ENCODE measurements at regions not wholly inside any gene's neighbourhood (a gene's known extent, or its start where the extent isn't known, plus 50 kb on each side); places are given as distances from the start of the nearest gene placed in this dataset.

DNA sequence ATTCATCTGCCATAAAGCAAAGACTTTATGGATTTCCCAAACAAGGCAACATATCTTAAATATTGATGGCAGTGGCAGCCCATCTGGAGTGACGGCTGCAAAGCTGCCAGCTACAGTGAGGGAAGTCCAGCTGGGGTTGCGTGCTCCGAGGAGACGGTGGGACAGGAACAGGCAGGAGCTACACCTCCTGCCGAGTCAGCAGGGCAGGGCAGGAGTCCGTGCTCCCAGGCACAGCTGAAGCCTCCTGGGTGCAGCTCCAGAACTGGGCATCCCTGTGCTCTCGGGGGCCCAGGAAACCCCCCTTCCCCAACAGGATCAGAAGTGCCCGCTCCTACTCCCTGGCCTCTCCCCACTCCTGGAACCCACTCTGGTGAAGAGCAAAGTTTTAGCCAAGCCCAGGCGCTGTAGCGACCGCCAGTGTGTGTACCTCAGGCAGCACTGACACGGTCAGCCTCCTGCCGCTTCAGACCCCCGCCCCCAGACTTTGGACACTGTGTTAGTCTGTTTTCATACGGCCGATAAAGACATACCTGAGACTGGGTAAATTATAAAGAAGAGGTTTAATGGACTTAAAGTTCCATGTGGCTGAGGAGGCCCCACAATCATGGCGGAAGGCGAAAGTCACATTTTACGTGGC lies 556.4 kb upstream of the CCDC54 start:
- Mint-ChIP-seq H3K36me3 (no peaks in the 10 kb centered on the region), H3K9me3 (no peaks in the 10 kb centered on the region), H3K4me3 (no peak overlapping the region), H3K27ac (no peak overlapping the region), H3K4me1 (no peaks in the 10 kb centered on the region)
- ATAC-seq, result no peak
- DNase-seq (ENCODE audit: low spot score in 2 of 2), result no peak

DNA sequence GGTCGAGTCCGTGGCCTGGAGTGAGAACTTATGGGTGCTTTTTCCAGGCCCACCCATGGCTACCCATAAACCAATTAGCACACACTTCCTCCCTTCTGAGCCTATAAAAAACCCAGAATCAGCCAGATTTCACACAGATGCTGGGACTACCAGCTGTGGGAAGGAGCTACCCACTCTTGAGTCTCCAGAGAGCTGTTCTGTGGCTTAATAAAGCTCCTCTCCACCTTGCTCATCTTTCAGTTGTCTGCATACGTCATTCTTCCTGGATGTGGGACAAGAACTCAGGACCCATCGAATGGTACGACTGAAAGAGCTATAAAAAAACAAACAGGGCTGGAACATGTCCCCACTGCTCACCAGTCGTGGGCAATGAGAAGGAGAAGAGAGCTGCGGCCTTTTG lies 555.4 kb upstream of the CCDC54 start:
- Mint-ChIP-seq H3K4me3 (no peak overlapping the region), H3K27ac (no peak overlapping the region), H3K36me3 (no peaks in the 10 kb centered on the region), H3K4me1 (no peaks in the 10 kb centered on the region), H3K9me3 (no peaks in the 10 kb centered on the region)
- ATAC-seq, result no peak
- DNase-seq (ENCODE audit: low spot score in 2 of 2), result no peak

DNA sequence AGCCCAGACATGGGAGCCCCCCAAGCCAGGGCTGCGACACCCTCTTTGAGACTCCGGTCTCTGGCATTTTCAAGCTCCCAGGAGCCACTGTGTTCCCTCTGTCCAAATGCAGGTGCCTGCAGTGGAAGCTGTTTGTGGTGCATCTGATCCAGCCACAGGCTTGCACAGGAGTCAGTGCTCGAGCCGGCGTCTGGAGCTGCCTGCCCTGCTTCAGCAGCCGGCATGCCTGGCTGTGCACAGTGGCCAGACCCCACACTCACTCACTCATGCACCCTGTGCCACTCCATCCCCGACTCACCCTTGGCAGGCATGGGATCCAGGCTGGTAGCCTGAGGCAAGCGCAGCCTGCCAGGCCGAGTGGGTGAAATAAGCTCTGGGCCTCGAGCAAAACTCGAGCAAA lies 555.0 kb upstream of the CCDC54 start:
- H3K27ac Mint-ChIP-seq, result no peak overlapping the region
- DNase-seq (ENCODE audit: low spot score in 2 of 2) (no peak), ATAC-seq (no peak)
- H3K36me3 Mint-ChIP-seq, result no peaks in the 10 kb centered on the region
- no peaks in the 10 kb centered on the region for H3K9me3 Mint-ChIP-seq
- no peak overlapping the region for H3K4me3 Mint-ChIP-seq
- no peaks in the 10 kb centered on the region for H3K4me1 Mint-ChIP-seq

DNA sequence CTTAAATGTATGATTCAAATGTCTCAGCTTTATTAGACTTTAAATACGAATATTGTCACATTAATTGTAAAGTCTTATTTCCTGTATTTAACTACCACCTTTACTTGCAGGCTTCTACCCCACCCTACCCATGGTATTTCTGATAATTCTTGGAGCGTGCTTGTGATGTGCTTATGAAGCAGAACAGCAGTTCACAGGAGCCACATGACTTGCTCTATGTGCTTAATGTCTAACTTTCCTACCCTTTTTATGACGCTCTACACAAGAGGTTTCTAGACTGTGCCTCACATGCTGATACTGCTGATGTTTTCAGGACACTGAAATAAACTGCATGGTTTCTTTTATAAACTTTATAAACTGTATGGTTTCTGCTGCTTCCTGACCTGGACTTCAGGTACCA lies 553.5 kb upstream of the CCDC54 start:
- no peak overlapping the region for H3K4me3 Mint-ChIP-seq
- no peak overlapping the region for H3K27ac Mint-ChIP-seq
- no peak for ATAC-seq

DNA sequence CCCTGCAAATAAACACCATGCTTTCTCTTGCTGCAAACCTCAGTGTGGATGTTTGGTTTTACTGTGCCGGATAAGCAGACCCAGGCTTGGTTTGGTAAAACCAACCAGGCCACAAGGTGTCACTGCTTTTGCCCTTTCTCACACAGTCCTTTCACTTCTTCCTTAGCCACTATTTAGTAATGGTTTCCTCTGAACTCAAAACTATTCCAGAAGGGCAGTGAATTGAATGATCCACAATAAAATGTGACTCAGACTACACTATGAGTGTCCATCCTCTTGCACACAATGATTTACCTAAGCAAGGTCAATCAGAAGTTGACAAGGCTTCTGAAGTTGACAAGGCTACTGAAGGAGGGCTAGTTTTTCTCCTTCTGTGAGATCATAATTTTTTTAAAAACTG lies 552.4 kb upstream of the CCDC54 start:
- no peaks in the 10 kb centered on the region for H3K36me3 Mint-ChIP-seq
- no peak for DNase-seq (ENCODE audit: low spot score in 2 of 2)
- H3K27ac Mint-ChIP-seq, result no peak overlapping the region
- H3K9me3 Mint-ChIP-seq, result no peaks in the 10 kb centered on the region
- H3K4me3 Mint-ChIP-seq, result no peak overlapping the region
- peak; percentile 47 for ATAC-seq
- H3K4me1 Mint-ChIP-seq, result no peaks in the 10 kb centered on the region

More for the DNA sequence above, 553.5 kb upstream of the CCDC54 start:
- Mint-ChIP-seq H3K4me1 (no peaks in the 10 kb centered on the region), H3K36me3 (no peaks in the 10 kb centered on the region), H3K9me3 (no peaks in the 10 kb centered on the region)
- DNase-seq (ENCODE audit: low spot score in 2 of 2), result no peak

DNA sequence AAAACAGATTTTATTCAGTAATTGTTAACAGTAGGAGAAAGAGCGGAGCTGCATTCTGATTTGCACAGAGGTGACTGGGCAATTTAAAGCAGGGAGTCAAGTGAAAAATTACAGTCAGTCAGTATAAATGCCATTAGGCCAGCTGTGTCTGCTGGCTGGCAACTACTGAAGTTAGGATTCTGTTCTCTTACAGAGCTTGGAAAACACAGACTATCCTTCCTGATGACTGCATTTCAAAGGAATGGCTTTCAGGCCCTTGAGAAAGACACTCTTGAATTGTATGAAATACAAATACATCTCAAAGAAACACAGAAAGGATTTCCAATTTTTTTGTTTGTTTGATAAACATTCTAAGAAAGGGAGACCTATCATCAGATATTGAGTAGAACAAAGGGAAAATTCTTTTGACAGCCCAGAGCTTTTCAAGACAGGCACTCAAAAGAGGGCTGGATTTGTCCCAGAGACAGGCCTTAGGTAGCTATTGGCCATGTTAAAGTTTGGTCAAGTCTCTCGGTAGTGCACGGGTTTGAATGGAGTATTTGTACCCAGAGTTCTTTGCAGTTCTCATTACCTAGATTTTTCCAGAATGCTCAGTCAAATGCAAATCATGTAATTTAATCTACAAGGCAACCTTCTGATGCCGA lies 551.2 kb upstream of the CCDC54 start:
- H3K4me3 Mint-ChIP-seq, result no peak overlapping the region
- H3K9me3 Mint-ChIP-seq, result peaks cover 2% of the 10 kb centered on the region
- H3K36me3 Mint-ChIP-seq, result no peaks in the 10 kb centered on the region
- no peak overlapping the region for H3K27ac Mint-ChIP-seq
- ATAC-seq, result no peak
- DNase-seq (ENCODE audit: low spot score in 2 of 2), result no peak
- no peaks in the 10 kb centered on the region for H3K4me1 Mint-ChIP-seq

DNA sequence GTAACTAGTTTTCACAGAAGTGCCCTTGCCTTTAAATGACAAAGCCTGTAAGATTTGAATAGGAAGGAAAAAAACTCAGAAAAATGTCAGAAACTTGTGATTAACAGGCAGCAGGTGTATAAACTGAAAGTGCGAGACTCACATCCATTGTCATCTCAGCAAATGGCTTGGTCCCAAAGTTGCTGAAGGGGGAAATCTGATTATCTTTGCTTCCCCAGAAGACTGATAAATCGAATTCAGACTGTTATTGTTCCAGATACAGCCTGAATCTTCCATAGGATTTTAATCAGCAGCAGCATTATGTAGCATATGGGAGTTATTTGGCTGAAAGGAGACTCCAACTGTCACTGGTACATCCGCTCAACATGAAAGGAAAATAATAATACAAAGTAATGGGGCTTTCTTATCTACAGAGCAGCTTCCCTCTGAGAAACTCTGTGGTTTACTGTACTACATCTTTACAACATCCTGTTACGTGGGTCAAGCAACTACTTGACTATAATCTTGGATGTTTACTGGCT lies 550.4 kb upstream of the CCDC54 start:
- Mint-ChIP-seq H3K9me3 (peaks cover 5% of the 10 kb centered on the region), H3K27ac (no peak overlapping the region), H3K36me3 (no peaks in the 10 kb centered on the region), H3K4me3 (no peak overlapping the region), H3K4me1 (no peaks in the 10 kb centered on the region)
- no peak for ATAC-seq
- no peak for DNase-seq (ENCODE audit: low spot score in 2 of 2)

DNA sequence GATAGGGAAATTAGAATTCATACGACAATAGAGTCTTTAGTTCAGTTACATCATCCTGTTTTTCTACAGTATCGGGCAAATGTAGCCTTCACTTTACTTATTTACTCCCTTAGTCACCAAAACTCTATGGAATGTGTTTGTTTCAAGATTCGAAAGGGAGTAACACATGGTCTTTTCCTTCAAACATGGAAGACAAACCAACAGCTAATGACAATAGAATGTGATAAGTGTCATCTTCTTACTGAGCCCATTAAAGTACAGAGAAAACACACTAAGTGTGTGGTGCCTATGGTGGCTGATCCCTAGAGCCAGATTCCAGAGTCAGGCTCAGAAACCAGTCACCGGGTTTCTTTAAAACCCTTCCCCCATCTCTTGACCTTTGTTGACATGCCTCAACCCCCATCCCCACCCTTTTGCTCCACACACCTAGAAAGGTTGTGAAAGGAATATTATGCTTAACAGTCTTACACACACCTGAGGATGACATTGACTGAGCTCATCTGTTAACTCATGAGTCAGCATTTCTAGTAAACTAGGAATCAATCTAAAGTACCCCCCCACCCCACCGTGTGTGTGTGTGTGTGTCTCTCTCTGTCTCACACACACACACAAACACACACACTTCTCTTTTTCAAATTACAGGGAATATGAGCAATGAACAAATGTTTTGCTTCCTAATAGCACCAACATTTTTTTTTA lies 549.6 kb upstream of the CCDC54 start:
- no peak for ATAC-seq
- no peak for DNase-seq (ENCODE audit: low spot score in 2 of 2)
- Mint-ChIP-seq H3K9me3 (peaks cover 12% of the 10 kb centered on the region), H3K27ac (no peak overlapping the region), H3K4me3 (no peak overlapping the region), H3K36me3 (no peaks in the 10 kb centered on the region), H3K4me1 (no peaks in the 10 kb centered on the region)

DNA sequence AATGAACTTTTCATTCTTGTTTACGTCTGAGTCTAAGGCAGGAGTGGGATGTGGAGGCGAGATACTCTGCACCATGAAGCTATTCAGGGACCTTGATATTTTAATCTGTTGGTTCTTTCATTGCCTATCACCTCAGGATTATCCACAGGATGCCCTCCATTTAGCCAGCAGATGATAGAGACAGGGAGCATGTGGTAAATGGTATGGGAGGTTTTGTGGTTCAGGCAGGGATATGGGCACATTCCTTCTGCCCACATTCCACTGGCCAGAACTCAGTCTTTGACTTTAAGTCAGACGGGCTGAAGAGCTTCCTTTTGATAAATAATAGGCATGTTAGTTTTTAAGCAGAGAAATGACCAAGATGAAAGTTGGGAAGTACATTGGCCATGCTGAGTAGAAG lies 548.0 kb upstream of the CCDC54 start:
- ATAC-seq (no peak), DNase-seq (ENCODE audit: low spot score in 2 of 2) (no peak)
- no peaks in the 10 kb centered on the region for H3K4me1 Mint-ChIP-seq
- H3K27ac Mint-ChIP-seq, result no peak overlapping the region
- peaks cover 13% of the 10 kb centered on the region for H3K9me3 Mint-ChIP-seq
- H3K36me3 Mint-ChIP-seq, result no peaks in the 10 kb centered on the region
- no peak overlapping the region for H3K4me3 Mint-ChIP-seq

DNA sequence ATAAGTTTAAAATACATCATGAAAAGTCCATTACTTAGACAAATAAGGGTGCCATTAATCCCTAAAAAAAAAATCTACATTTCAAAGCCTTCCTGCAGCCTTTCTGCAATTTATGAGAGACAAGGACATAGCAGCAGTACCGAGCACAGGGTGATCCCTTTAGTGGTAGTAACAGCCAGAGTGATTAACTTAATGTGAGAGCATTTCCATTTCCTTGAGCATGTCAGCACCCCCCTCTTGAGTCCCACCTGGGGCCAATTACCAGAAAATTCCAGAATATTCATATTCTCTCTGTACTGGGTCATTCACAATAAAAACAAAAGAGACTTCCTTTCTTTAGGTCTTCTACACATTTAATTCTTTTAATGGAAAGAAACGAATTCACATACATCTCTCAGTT lies 546.9 kb upstream of the CCDC54 start:
- H3K4me3 Mint-ChIP-seq, result no peak overlapping the region
- ATAC-seq (no peak), DNase-seq (ENCODE audit: low spot score in 2 of 2) (no peak)
- no peaks in the 10 kb centered on the region for H3K36me3 Mint-ChIP-seq
- H3K4me1 Mint-ChIP-seq, result no peaks in the 10 kb centered on the region
- H3K9me3 Mint-ChIP-seq, result peaks cover 13% of the 10 kb centered on the region
- H3K27ac Mint-ChIP-seq, result no peak overlapping the region

DNA sequence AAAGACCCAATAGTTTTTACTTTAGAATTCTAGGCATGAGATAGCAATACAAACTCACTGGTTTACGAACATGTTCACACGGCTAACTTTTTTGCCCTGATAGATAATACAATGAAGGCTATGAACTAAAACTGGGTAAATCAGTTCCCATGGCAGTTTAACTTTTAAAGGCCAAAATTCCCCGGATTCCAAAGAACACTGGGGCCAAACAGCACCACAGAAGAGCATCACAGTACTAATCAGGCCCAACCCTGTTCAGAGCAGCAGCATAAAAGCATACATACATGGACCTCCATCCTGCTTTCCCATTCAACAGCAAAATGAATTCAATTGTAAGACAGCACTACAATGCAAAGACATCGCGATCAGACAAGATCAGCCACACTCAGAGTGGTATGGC lies 540.3 kb upstream of the CCDC54 start:
- no peaks in the 10 kb centered on the region for H3K4me1 Mint-ChIP-seq
- DNase-seq (ENCODE audit: low spot score in 2 of 2), result no peak
- H3K9me3 Mint-ChIP-seq, result peaks cover 7% of the 10 kb centered on the region
- no peak for ATAC-seq
- no peak overlapping the region for H3K4me3 Mint-ChIP-seq
- H3K27ac Mint-ChIP-seq, result no peak overlapping the region
- H3K36me3 Mint-ChIP-seq, result no peaks in the 10 kb centered on the region

DNA sequence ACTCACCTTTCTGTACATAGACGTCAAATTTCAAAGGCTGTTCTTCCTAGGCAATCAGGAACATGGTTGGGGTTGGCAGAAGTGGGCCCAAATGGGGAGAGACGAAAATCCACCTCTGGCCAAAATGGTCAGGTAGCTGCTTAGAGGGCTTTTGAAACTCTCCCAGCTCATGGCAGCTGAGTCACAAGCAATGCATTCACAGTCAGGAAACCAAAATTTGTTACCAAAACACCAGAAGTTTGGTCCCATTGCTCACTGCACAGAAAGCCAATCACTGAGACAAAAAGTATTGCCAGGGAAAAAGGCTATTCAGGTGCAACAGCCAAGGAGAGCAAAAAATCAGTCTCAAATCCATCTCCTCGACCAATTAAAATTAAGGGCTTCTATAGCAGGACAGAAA lies 539.6 kb upstream of the CCDC54 start:
- ATAC-seq, result no peak

DNA sequence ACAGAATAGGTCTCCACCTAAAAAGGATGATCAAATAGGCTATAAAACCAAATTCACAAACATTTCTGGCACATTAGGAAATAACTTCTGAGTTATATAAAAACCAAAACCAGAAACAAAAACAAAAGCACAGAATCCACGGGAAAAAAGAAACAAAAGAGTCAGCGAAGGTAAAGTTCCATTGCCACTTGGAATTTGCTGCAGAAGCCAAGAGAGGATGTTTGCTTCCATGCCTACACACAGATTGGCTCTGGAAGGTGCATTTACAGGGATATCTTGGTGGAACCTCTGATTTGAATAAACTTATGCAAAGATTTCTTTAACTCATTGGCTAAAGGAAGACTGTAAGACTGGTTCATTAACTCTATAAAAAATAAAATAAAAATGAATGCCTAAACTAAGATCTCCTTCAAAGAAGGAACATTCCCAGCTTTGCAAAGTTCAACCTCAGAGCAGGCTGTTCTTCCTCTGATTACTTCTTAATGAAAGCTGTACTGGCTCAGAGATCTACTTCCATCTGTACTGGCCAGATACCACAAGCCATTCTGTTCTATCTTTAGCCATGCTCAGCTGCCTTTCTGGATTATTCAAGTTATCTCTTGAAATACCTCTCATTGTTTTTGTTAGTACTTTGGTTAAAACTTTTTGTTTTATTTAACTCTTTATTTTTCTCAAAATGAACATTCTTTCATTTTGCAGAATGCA lies 537.5 kb upstream of the CCDC54 start:
- ATAC-seq (no peak), DNase-seq (ENCODE audit: low spot score in 2 of 2) (no peak)
- Mint-ChIP-seq H3K36me3 (no peaks in the 10 kb centered on the region), H3K9me3 (no peaks in the 10 kb centered on the region), H3K4me1 (no peaks in the 10 kb centered on the region), H3K4me3 (no peak overlapping the region), H3K27ac (no peak overlapping the region)

More for the DNA sequence above, 539.6 kb upstream of the CCDC54 start:
- no peak for DNase-seq (ENCODE audit: low spot score in 2 of 2)
- Mint-ChIP-seq H3K36me3 (no peaks in the 10 kb centered on the region), H3K4me3 (no peak overlapping the region), H3K9me3 (peaks cover 1% of the 10 kb centered on the region), H3K27ac (no peak overlapping the region), H3K4me1 (no peaks in the 10 kb centered on the region)

DNA sequence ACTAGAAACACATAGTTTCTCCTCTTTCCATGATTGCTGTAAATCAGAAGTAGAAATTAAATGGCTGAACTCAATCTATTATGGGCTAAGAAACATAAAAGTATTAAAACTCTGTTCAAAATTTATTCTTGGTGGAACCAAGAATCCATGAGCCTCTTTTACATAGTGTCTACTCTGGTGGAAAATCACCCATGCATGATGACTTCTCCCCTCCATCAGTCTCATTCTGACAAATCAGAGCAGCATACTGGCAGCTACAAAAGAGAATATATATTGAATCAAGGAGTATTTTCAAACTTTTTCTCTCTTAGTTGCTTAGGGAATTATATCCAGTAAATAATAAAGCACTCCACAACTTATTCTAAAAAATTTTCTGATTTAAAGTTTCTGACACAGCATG lies 536.9 kb upstream of the CCDC54 start:
- H3K27ac Mint-ChIP-seq, result no peak overlapping the region
- no peak overlapping the region for H3K4me3 Mint-ChIP-seq
- H3K36me3 Mint-ChIP-seq, result no peaks in the 10 kb centered on the region
- ATAC-seq (no peak), DNase-seq (ENCODE audit: low spot score in 2 of 2) (no peak)
- H3K4me1 Mint-ChIP-seq, result no peaks in the 10 kb centered on the region
- no peaks in the 10 kb centered on the region for H3K9me3 Mint-ChIP-seq

DNA sequence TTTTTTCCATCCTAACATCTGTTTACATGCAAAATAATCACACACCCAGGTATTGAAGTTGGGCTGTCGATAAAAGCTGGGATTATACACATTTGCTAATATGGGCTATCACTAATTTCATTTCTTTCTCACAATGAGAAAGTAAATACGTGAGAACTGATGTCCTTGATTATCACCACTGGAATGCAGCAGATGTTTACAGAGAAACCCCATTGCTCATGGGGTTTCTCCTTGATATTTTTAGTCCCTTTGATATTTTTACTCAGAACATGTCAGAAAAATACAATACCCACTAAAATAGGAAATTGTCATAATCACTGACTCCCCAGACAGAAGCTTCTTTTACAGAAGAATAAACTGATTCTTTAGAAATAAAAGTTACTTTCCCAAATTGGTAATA lies 535.1 kb upstream of the CCDC54 start:
- no peaks in the 10 kb centered on the region for H3K36me3 Mint-ChIP-seq
- H3K27ac Mint-ChIP-seq, result no peak overlapping the region
- H3K4me1 Mint-ChIP-seq, result no peaks in the 10 kb centered on the region
- ATAC-seq, result no peak
- no peak overlapping the region for H3K4me3 Mint-ChIP-seq
- DNase-seq (ENCODE audit: low spot score in 2 of 2), result no peak
- H3K9me3 Mint-ChIP-seq, result no peaks in the 10 kb centered on the region

All from stimulated activated effector memory CD8-positive, alpha-beta T cell treated with anti-CD3 and anti-CD28 coated beads, Interleukin-12 subunit alpha, Interleukin-12 subunit beta, amount 100 ng/mL, for 72 hours (primary cell).